Central memory CD4-positive, alpha-beta T cell (primary cell): ENCODE measurements at regions not wholly inside any gene's neighbourhood (a gene's known extent, or its start where the extent isn't known, plus 50 kb on each side); places are given as distances from the start of the nearest gene placed in this dataset.

Source experiments
- DNase-seq: peaks from one replicate; pipeline ENCODE4 v3.0.0; 2022

DNA sequence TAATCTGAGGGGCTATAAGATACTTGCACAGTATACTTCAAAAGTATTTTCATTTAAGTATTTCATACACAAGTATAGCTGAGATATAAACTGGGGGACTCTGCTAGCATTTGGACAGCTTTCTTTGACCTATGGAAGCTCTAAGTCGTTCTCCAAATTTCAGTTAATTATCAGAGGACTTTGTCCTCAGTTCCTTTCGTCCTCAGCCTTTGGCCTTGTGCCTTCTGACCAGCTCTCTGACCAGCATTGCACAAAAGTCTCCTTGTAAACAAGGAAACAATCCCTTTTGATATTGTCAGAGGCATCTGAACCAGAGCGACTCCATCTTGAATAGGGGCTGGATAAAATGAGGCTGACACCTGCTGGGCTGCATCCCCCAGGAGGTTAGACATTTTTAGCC lies 464.0 kb upstream of the FAM241A start:
- no peak for DNase-seq

DNA sequence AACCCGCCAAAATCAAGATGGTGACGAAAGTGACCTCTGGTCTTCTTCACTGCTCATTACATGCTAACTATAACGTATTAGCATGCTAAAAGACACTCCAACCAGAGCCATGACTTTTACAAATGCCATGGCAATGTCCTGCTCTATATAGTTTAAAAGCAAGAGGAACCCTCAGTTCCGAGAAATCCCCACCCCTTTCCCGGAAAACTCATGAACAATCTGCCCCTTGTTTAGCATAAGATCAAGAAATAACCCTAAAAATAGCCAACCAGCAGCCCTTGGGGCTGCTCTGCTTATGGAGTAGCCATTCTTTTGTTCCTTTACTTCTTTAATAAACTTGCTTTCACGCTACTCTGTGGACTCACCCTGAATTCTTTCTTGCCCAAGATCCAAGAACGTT lies 463.5 kb upstream of the FAM241A start:
- no peak for DNase-seq

DNA sequence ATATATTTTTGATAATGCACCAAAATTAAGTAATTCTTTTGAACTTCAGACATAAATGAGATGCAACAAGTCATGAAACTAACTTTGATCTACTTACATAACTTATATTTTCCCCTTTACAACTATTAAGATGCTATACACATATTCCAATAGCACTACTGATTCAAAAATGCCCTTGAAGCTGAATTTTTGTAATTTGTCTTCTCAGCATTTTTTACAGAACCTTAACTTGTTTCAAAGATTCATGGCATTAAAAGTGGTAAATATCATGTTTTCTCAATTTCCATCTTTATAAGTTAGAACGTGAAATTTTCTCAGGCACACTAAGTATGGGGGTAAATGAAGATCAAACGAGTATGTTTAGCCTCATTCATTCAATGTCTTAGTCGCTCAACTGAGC lies 460.0 kb upstream of the FAM241A start:
- no peak for DNase-seq

DNA sequence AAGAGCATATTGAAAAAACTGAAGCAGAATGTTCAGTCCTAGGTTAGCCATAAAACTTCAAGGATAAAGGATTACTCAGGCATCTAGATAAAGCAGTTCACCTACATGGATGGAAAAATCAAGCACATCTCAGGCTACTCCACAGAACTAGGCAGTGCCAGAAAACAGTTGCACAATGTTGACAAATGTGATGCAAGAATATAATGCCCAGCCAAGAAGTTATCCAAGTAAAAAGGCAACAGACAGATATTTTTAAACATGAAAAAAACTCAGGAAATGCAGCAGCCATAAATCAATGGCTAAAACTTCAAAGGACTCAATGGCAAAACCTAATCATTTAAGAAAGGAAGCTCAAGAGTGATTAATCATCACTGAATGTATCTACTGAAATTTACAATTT lies 456.0 kb upstream of the FAM241A start:
- DNase-seq, result no peak

DNA sequence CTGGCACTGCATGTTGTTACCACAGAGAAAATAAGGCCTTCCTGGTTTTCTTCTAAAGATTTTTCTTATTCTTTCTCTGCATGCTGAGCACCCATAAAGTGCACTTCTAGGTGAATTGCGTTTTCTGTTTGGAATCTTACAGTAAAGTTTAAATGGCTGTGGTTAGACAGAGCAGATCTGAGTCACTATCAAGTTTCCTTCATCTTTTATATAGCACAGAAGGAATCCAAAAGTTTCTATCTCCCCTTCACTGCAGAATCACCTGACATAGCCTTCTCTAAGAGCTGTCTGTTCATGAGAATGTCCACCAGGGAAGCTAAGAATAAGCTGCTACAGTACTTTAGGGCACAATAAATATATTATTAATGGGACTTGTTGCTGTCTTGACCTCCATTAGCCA lies 455.5 kb upstream of the FAM241A start:
- no peak for DNase-seq

DNA sequence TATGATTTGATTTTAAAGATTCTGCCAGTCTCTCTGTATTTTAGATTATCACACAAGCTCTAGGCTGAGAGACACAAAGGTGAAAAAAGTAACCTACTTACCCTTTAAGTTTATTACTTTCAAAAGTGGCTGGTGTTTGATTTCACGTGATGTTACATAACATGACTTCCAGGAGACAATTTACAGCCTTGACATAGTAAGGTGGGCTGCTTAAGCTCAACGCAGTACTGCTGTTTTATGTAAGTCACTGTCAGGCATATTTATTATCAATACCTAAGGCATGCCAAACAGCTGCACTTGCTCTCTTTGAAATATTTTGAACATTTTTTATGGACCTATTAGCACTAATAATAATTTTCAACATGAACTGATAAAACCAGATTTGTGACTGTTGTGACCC lies 451.5 kb upstream of the FAM241A start:
- no peak for DNase-seq

DNA sequence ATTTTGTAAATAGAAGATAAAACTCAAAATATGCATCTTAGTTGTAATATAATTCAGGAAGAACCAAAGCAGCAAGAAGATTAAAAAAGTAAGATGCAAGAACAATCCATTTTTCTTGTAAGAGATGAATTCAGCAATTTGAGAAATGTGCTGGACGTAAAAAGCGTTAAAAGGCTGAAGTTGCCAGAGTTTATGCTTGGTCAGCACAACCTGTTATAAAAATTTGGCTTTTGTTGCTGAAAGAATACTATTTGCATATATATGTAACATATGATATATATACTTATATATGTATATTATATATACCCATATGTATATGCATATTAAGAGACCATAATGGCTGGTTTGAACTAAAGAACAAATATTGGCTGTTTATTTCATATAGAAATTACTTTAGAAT lies 449.6 kb upstream of the FAM241A start:
- no peak for DNase-seq

DNA sequence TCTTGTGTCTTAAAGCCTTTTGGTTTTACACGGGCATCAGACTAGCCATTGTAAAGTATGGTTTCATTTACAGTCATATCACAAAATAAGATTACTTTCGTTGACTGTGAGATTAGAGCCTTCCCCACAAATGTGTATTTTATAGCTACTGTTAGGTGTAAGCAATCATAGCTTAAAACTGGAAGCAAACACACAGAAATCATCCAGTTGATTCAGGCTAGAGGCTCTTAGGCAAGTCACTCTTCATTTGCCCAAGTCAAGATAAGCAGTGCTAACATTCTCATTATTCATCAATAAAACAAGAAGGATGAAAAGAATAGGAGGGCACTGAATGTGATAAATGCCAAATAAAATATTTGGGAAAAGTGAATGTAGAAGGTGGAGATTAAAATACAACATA lies 448.7 kb upstream of the FAM241A start:
- no peak for DNase-seq

DNA sequence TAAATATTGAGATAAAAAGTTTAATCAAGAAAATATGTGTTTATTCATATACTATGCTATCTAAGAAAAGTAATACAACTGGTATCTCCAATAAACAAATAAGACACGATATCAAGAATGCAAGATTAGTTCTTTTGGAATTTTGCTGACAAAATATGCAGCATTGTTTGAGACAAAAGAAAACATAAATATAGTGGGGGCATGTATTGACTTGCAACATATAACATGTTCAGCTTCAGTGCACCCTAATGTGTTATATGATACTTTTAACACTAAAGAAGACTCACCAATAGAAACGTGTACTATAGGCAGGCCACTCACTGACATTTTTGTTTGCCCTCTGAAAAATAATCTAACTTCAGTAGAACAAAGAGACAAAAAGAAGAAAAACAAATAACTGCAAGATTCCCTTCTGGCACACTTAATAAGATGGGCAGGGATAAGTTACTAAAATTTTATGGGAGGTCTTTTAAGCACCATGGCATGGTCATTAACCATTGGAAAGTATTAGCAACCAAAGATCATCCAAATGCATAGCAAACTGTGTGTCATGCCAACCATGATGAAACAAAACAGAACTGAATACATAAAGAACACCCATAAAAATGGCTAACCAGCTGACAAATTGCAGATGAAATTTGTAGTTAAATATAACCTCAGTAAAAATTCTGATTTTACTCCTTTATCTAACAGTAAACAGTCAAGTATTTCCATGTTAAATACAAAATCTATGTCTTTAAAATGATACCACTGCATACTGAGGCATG lies 447.9 kb upstream of the FAM241A start:
- no peak for DNase-seq

DNA sequence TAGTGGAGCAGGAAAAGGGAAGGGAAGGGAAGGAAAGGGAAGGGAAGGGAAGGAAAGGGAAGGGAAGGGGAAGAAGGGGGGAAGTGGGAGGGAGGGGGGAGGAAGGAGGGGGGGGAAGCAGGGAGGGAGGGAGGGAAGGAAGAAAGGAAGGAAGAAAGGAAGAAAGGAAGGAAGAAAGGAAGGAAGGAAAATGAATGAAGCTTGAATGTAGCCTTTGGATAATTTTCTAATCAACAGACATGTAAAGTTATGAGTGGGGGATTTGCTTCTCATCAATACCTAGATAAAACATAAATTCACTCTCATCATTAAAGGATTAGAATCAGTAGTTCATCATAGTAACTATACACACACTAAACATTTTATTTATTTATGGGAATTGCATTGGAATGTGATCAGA lies 446.9 kb upstream of the FAM241A start:
- no peak for DNase-seq

DNA sequence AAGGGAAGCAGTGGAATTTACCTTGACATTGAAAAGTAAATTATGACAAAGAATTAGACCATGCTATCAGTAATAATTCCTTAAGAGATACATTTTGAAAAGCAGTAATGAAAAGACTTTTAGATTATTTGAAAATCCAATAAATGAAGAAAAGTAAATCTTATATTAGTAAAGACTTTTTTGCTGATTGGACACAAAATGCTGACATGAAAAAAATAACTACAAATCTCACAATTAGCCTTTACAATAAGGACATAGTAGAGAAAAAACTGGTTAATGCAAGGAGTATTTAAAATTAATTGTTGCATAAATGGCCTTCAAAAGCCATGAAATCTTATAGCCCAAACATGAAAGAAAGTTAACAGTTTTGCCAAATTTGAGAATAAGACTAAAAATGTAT lies 446.1 kb upstream of the FAM241A start:
- no peak for DNase-seq

DNA sequence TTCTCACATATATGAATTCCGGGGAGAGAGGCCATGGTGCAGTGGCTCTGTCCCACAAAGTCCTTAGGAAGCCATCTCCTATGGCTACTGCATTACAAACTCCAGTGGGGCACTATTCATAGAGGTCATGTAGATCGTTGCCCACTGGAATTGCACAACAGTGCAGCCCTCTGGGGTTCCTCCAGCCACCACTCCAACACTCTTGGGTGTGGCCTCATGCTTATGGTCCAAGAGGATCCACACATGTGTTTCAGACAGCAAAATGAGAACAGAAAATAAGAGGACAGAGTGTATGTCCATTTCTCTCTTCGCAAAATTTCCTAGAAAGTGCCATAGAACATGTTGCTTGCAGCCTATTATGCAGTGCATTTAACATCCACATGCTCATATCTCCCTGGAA lies 444.2 kb upstream of the FAM241A start:
- no peak for DNase-seq

DNA sequence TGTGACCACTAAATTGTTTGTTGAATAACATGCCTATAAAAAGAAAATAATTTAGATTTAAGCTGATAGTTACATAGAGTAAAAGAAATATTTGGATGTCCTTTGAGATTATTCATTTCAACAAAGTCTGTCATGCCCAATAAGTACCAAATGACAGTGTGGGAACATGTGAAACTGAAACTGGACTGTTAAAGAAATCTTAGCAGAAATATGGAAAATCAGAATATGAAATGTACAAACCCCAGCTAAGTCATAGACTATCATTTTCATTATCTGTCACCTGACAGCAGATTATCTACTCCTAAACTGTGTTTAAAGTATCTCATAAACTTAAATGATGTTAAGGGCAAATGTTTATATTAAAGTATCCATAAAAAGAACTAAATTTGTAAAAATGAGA lies 437.8 kb upstream of the FAM241A start:
- no peak for DNase-seq

DNA sequence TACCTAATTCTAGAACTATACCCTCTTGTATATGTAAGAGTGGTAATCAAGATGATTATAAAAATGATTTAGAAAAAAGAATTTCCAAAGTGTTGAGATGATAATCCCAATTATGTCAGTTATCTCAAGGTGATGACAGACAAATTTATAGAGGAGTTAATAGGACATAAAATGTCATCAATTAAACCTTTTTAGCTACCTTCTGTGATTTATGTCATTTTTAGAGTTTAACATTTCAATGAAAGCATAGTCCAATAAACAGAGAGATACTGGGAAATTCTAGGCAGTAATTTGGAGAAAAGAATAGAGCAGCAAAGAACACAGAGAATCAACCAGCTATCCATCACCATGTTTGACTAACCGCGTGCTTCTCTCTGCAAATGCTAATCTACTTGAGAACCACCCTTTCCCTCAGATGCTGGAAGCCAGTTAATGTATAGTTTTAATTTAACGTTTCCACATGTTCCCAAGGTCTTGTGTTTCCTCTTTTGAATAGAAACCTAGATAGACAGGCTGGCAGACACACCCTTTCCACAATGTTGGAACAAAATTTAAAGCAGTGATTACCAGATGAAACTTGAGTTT lies 433.1 kb upstream of the FAM241A start:
- no peak for DNase-seq

DNA sequence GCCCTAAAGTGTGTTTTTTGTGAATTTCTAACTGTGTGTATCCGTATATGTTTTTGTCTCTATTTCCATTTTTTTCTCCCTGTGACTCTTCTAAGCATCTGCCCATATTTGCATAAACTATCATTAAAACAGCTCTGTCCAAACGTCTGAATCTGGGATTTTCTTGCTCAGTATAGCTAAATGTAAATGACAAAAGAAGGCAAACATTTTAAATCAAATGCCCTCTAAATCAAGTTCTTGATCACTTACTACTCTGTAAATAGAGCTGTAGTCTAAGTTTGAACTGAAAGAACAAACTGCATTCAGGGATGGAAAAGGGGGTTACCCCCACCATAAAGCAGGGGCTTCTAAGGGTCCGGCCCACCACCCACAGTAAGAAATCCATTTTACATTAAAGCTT lies 432.0 kb upstream of the FAM241A start:
- no peak for DNase-seq

DNA sequence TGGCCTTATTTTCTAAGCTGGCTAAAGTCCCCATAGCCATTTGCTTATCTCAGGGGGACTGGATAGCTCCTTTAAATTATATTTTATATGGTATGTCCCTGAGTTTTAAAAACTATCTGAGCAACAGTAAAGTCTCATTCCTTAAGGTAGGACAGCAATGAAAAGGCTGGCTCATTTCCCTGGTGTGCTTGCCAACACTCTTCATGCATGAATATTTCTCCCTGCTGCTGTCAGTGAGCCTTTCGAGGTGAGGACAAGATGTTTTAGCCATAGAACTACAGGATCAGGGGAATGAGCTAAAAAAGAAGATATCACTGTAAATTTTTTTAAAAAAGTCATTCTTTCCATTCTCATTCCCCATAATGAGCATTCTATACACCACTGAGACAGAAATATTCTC lies 427.3 kb upstream of the FAM241A start:
- no peak for DNase-seq

DNA sequence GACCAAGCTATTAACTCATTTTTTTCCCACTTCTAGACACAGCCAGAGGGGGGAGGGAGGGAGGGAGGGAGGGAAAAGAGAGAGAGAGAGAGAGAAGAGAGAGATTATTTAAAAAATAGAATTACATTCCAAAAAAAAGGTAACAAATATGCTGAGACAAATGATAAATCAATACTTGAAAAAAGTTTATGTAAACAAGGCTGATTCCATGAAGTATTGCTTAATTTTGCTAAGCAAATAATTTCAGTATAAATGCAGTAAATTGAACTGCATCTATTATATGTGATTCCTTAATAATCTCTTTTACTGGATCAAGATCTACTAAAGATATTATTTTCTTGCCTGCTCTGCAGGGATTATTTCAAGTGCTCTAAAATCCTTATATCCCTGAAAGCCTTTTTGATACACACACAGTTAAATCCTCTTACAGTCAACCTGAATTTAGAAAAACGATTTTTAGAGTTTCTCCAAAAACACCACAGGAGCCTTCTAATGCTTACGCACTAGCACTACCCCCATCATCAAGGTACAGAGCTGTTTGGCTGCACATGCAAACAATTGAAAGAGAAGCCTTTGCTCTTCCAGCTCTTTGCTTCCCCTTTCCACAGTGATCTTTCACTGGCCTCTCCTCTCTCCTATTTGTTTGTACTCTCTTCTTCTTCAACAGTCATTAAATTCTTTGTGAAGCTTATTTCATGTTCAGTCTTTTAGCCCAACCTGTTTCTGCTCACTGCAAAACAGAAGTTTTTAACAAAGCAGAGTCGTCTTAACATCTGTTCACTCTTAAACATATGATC lies 426.3 kb upstream of the FAM241A start:
- DNase-seq, result no peak

DNA sequence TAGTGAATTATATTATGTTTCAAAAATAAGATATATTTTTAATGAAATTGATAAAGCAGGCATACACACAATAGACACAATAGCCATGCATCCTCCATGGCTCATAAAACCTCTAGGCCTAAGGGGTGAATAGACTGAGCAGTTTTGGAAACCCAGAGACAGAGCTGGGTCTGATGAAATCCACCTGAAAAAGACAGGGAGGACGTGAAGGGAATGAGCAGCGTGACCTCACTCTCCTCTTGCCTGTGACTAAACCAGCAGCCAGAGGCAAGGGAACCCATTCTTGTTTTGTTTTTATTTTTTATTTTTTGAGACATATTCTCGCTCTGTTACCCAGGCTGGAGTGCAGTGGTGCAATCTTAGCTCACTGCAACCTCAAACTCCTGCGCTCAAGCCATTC lies 424.4 kb upstream of the FAM241A start:
- DNase-seq, result no peak

DNA sequence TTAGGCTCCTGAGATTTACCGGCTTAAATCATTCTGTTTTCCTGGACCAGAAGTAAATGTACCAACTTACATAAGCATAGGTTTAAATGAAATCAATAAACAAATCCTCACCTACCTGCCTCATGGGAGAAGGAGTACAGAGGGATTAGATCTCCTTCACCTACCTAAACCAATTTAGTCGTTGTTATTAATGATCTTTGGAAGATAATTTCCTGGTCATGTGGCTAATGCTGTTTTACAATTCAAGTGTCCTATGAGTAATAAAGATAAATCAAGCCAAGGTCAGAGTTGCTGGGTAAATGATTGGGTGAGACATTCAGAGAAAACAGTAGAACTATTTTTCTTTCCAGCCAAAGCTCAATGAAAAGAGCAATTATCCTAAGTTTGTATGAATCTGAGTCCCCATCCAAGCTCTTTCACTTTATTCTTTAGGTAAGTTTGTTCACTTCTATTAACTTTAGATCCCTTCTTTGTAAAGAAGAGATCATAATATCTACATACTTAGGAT lies 423.0 kb upstream of the FAM241A start:
- no peak for DNase-seq

DNA sequence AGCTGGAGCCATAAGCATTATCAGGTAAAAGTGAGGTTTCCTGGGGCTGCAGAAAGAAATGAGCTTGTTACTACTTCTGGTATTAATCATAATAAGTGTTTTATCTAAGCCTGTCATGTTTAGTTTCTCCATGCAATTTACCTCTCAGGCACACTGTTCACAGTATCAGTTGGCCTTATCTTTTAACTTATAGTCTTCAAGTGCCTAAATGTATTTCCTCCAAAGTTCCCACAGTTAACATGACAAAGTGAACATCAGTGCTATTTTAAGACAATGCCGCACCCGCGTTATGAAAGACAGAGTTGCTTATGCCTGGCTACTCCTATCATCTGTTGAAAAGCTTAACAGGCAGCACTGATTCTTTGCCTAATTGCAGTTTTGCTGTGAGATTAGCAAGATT lies 408.7 kb upstream of the FAM241A start:
- DNase-seq, result no peak

DNA sequence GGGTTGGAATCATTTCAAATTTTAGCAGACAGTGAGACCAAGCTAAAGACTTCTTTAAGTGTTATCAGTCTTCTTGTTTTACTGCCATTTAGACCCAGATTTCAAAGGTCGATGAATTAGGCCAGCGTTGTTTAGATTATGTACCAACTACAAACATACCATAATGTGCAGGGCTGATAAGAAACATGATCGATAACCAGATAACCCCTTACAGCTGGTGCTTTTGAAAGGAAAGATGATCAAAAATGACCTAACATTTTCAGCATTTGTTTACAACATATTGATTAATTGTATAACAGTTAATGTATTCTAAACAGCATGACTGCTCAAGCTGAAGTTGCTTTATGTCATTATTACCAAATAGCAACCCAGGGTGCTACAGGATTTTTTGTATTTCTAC lies 400.4 kb upstream of the FAM241A start:
- no peak for DNase-seq

DNA sequence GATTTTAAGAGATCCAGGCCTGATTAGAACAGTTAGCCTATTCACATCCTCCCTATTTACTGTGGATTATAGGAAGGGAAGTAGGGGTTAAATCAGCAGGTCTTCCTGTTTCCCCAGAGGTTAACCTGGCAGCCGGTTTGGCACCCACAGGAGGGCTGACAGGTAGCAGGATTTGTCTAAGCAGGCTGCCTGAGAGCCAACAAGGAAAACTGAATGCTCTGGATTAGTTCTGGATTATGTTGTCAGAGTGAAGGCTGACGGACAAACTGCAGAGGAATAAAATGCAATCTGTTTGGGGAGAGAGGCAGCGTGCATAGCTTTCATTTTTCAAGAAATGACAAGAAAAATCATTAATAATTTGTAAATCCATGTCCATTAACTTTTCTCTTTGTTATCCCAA lies 397.1 kb upstream of the FAM241A start:
- no peak for DNase-seq

DNA sequence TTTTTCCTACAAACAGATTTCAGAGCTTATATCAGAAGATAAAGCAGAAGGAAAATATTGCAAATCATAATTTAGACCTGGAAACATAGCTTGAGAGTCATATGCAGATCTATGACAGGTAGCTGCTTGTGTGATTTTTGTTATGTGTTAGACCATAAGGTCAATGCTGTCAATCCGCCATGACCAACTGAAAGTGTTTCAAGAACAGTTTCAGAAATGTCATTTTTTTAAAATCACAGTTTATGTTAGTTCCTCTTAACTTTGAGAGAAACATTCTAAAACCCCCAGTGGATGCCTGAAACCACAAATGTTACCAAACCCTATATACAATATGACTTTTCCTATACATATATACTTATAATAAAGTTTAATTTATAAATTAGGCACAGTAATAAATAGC lies 391.3 kb upstream of the FAM241A start:
- no peak for DNase-seq

DNA sequence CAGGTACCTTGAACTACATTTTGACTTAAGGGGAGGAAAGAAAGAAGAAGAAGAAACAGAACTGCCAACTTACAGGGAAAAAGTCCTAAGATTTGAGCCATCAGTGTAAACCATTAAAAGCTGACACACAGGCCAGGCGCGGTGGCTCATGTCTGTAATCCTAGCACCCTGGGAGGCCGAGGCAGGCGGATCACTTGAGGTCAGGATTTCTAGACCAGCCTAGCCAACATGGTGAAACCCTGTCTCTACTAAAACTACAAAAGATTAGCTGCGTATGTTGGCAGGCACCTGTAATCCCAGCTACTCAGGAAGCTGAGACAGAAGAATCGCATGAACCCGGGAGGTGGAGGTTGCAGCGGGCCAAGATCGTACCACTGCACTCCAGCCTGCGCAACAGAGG lies 389.7 kb upstream of the FAM241A start:
- no peak for DNase-seq
